HG03095 (cell line): ENCODE measurements at regions not wholly inside any gene's neighbourhood (a gene's known extent, or its start where the extent isn't known, plus 50 kb on each side); places are given as distances from the start of the nearest gene placed in this dataset.
A peak's percentile ranks its signal among the peaks of the same experiment; 100 is the strongest.
"Not testable (repeated sequence)": the region's sequence is repeated elsewhere in the genome, so short reads cannot be mapped to it uniquely, and the experiment has no call there.

Source experiments
- ATAC-seq: cut with Tn5 transposase; IDR thresholded peaks from one replicate; pipeline ENCODE4 v1.9.1; 2021; ENCODE audit warnings: moderate library complexity; ENCODE audit not compliant: unreplicated experiment

GRCh38 chr5:127210042-127210441 lies 80.6 kb upstream of the MEGF10 start:
- no peak for ATAC-seq

- ATAC-seq = no peak
Measured at GRCh38 chr5:127213231-127213630, 77.4 kb upstream of the MEGF10 start.

- no peak for ATAC-seq
Measured at GRCh38 chr5:127216143-127216542, 74.5 kb upstream of the MEGF10 start.

GRCh38 chr5:127216898-127217675 lies 73.5 kb upstream of the MEGF10 start:
- ATAC-seq = no peak

GRCh38 chr5:127221936-127222335 lies 68.7 kb upstream of the MEGF10 start:
- not testable (repeated sequence) for ATAC-seq

- ATAC-seq = peak; percentile 58
Measured at GRCh38 chr5:127222571-127223156, 67.9 kb upstream of the MEGF10 start.

GRCh38 chr5:127223256-127223974 lies 67.2 kb upstream of the MEGF10 start:
- no peak for ATAC-seq

GRCh38 chr5:127227881-127228280 lies 62.7 kb upstream of the MEGF10 start:
- no peak for ATAC-seq

- no peak for ATAC-seq
Measured at GRCh38 chr5:127228540-127229184, 61.9 kb upstream of the MEGF10 start.

GRCh38 chr5:127229185-127229889 lies 61.3 kb upstream of the MEGF10 start:
- peak; percentile 81 for ATAC-seq

- ATAC-seq = no peak
Measured at GRCh38 chr5:127231118-127231517, 59.5 kb upstream of the MEGF10 start.

- ATAC-seq = no peak
Measured at GRCh38 chr5:127233590-127233989, 57.0 kb upstream of the MEGF10 start.

GRCh38 chr5:127235136-127235535 lies 55.5 kb upstream of the MEGF10 start:
- ATAC-seq = no peak

GRCh38 chr5:127236254-127236653 lies 54.3 kb upstream of the MEGF10 start:
- no peak for ATAC-seq
